ENCODE measurements at regions not wholly inside any gene's neighbourhood (a gene's known extent, or its start where the extent isn't known, plus 50 kb on each side); places are given as distances from the start of the nearest gene placed in this dataset.

DNA sequence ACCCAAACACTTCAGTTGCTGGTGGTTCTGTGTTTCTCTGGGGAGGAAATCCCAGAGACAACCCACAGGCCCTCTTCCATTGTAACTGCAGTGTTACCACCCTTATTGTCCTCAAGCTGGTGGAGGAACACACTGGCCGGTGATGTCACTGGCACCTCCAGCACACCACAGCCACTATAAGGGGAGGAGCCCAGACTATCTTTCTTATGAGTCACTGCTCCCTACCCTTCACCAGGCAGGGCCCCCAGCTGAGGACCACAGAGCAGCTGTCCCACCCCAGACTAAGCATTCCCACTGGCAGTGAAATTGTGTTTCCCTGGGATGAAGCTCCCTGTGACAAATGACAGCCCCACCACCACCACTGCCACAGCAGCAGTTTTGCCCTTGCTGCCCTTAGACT, 171.8 kb upstream of the FGF16 start:
- Histone ChIP-seq H2AFZ (ENCODE audit: low read depth, low read length, poor library complexity, severe bottlenecking) (no peak overlapping the region), H3K4me3 (replicated peaks in 1 of 2; ENCODE audit: low read depth in 1 of 2, low read length in 2 of 2) (no peak overlapping the region), H3K36me3 (ENCODE audit: control insufficient read depth in 1 of 2, insufficient read depth in 2 of 2, low read length in 2 of 2) (no peaks in the 10 kb centered on the region), H3K4me1 (ENCODE audit: control insufficient read depth in 1 of 2, insufficient read depth in 2 of 2, low read length in 2 of 2) (no peaks in the 10 kb centered on the region), H3K9ac (ENCODE audit: low read length) (no peak overlapping the region), H3K9me3 (ENCODE audit: control insufficient read depth in 1 of 2, insufficient read depth in 1 of 2, low read depth in 1 of 2, low read length in 2 of 2) (no peaks in the 10 kb centered on the region), H3K27ac (ENCODE audit: low read depth, low read length) (no peak overlapping the region), H3K9me2 (ENCODE audit: insufficient read depth) (no peaks in the 10 kb centered on the region), H3K79me2 (ENCODE audit: insufficient read depth, low read length) (no peaks in the 10 kb centered on the region), H3K27me3 (ENCODE audit: insufficient read depth, low read length) (no peaks in the 10 kb centered on the region), H4K20me1 (ENCODE audit: insufficient read depth) (no peaks in the 10 kb centered on the region), H3K4me2 (ENCODE audit: low read length) (no peak overlapping the region)
- CTCF ChIA-PET = no interaction called here
- DNase-seq (ENCODE audit: low read depth, low spot score) (no peak), ATAC-seq (no peak)
- no TSS peak for BruUV-seq (replicated peaks)
- RAD21 ChIA-PET (ENCODE audit: low non-redundant PET in 1 of 2, low total read pairs in 2 of 2, uncharacterized antibody in 2 of 2, unreplicated experiment in 2 of 2) = no interaction called here
- POLR2A ChIA-PET = no interaction called here
- TF ChIP-seq POLR2A (IDR thresholded peaks at IDR 0.05; ENCODE audit: borderline replicate concordance, extremely low read depth, insufficient read depth, insufficient read length) = no peak
- TF ChIP-seq EZH2 (IDR thresholded peaks at IDR 0.05) = no peak
- no peak for TF ChIP-seq TCF7L2 (IDR thresholded peaks at IDR 0.05; ENCODE audit: borderline replicate concordance, extremely low read depth, insufficient read depth, insufficient read length)
- no peak for TF ChIP-seq MAX (IDR thresholded peaks at IDR 0.05)
- no peak for TF ChIP-seq JUND (IDR thresholded peaks at IDR 0.05)
- no peak for TF ChIP-seq CBX3 (IDR thresholded peaks at IDR 0.05; ENCODE audit: low read depth)
- TF ChIP-seq ZFX (IDR thresholded peaks at IDR 0.05) = no peak
- TF ChIP-seq REST (IDR thresholded peaks at IDR 0.05; ENCODE audit: low read depth) = no peak
- TF ChIP-seq YY1 (IDR thresholded peaks at IDR 0.05; ENCODE audit: extremely low read depth, insufficient replicate concordance, low read depth, low read length) = no peak
- TF ChIP-seq CTCF (IDR thresholded peaks at IDR 0.05 in 2 of 3, conservative IDR thresholded peaks at IDR 0.05 in 1 of 3; ENCODE audit: borderline replicate concordance in 1 of 3, insufficient read depth in 1 of 3, low read depth in 2 of 3, low read length in 2 of 3) = no peak
- no peak for TF ChIP-seq SP1 (IDR thresholded peaks at IDR 0.05; ENCODE audit: low read depth)
- intact Hi-C loops (cut with micrococcal nuclease) = no loop called here
